ENCODE measurements at regions not wholly inside any gene's neighbourhood (a gene's known extent, or its start where the extent isn't known, plus 50 kb on each side); places are given as distances from the start of the nearest gene placed in this dataset.
"Not testable (repeated sequence)": the region's sequence is repeated elsewhere in the genome, so short reads cannot be mapped to it uniquely, and the experiment has no call there.

GRCh38 chr17:36850790-36851189, 86.5 kb upstream of the LHX1 start:
- Histone ChIP-seq H3K36me3 (ENCODE audit: control insufficient read depth, insufficient read depth, low read length) (no peaks in the 10 kb centered on the region), H3K27me3 (ENCODE audit: control insufficient read depth, insufficient read depth, low read length) (no peaks in the 10 kb centered on the region), H3K4me3 (ENCODE audit: low read depth, low read length) (no peak overlapping the region)
- no peak for TF ChIP-seq CTCF (IDR thresholded peaks at IDR 0.05; ENCODE audit: insufficient read depth, low read length, poor library complexity, severe bottlenecking)
- peak; percentile 49 for DNase-seq (ENCODE audit: low read depth)

GRCh38 chr17:36851250-36851649, 86.0 kb upstream of the LHX1 start:
- Histone ChIP-seq H3K27me3 (ENCODE audit: control insufficient read depth, insufficient read depth, low read length) (no peaks in the 10 kb centered on the region), H3K36me3 (ENCODE audit: control insufficient read depth, insufficient read depth, low read length) (no peaks in the 10 kb centered on the region), H3K4me3 (ENCODE audit: low read depth, low read length) (no peak overlapping the region)
- DNase-seq (ENCODE audit: low read depth), result no peak
- TF ChIP-seq CTCF (IDR thresholded peaks at IDR 0.05; ENCODE audit: insufficient read depth, low read length, poor library complexity, severe bottlenecking), result no peak

- H3K27me3 ChIP-seq (ENCODE audit: control insufficient read depth, insufficient read depth, low read length); H3K36me3 ChIP-seq (ENCODE audit: control insufficient read depth, insufficient read depth, low read length); DNase-seq (ENCODE audit: low read depth); H3K4me3 ChIP-seq (ENCODE audit: low read depth, low read length): not testable (repeated sequence)
Measured at GRCh38 chr17:36852478-36852877, 84.8 kb upstream of the LHX1 start.

- TF ChIP-seq CTCF (IDR thresholded peaks at IDR 0.05; ENCODE audit: insufficient read depth, low read length, poor library complexity, severe bottlenecking), result no peak
Measured at GRCh38 chr17:36854982-36855381, 82.3 kb upstream of the LHX1 start.

GRCh38 chr17:36855459-36855858, 81.8 kb upstream of the LHX1 start:
- H3K27me3 ChIP-seq (ENCODE audit: control insufficient read depth, insufficient read depth, low read length), result no peaks in the 10 kb centered on the region
- H3K36me3 ChIP-seq (ENCODE audit: control insufficient read depth, insufficient read depth, low read length), result no peaks in the 10 kb centered on the region
- no peak for DNase-seq (ENCODE audit: low read depth)
- TF ChIP-seq CTCF (IDR thresholded peaks at IDR 0.05; ENCODE audit: insufficient read depth, low read length, poor library complexity, severe bottlenecking), result no peak
- no peak overlapping the region for H3K4me3 ChIP-seq (ENCODE audit: low read depth, low read length)

More at GRCh38 chr17:36854982-36855381, 82.3 kb upstream of the LHX1 start:
- Histone ChIP-seq H3K36me3 (ENCODE audit: control insufficient read depth, insufficient read depth, low read length) (no peaks in the 10 kb centered on the region), H3K4me3 (ENCODE audit: low read depth, low read length) (no peak overlapping the region), H3K27me3 (ENCODE audit: control insufficient read depth, insufficient read depth, low read length) (no peaks in the 10 kb centered on the region)
- no peak for DNase-seq (ENCODE audit: low read depth)

GRCh38 chr17:36856222-36856621, 81.1 kb upstream of the LHX1 start:
- TF ChIP-seq CTCF (IDR thresholded peaks at IDR 0.05; ENCODE audit: insufficient read depth, low read length, poor library complexity, severe bottlenecking), result no peak
- DNase-seq (ENCODE audit: low read depth), result no peak
- Histone ChIP-seq H3K27me3 (ENCODE audit: control insufficient read depth, insufficient read depth, low read length) (no peaks in the 10 kb centered on the region), H3K4me3 (ENCODE audit: low read depth, low read length) (no peak overlapping the region), H3K36me3 (ENCODE audit: control insufficient read depth, insufficient read depth, low read length) (no peaks in the 10 kb centered on the region)

Measured in kidney epithelial cell (primary cell).